Peyer's patch (tissue), 4 donors: ENCODE measurements at regions not wholly inside any gene's neighbourhood (a gene's known extent, or its start where the extent isn't known, plus 50 kb on each side); places are given as distances from the start of the nearest gene placed in this dataset.

ENCODE experiments used
- DNase-seq, 3 donors: peaks; one replicate each; pipeline ENCODE4 v3.0.0-alpha.2; 2017 to 2019
- H3K27ac ChIP-seq, 4 donors: fragments of 200-600 bp; sonication (generic); one replicate each; pipeline ENCODE4 v1.5.1; 2016 to 2019
- H3K27me3 ChIP-seq, 2 donors: fragments of 200-600 bp; sonication (generic); one replicate each; pipeline ENCODE4 v1.5.1; 2019
- H3K36me3 ChIP-seq, 3 donors: fragments of 200-600 bp; sonication (generic); one replicate each; pipeline ENCODE4 v1.5.1; 2016 to 2019
- H3K4me1 ChIP-seq, 4 donors: fragments of 200-600 bp; sonication (generic); one replicate each; pipeline ENCODE4 v1.5.1; 2016 to 2019
- H3K4me3 ChIP-seq, 4 donors: fragments of 200-600 bp; sonication (generic); 1 replicate in 3 of 4; 2 replicates in 1 of 4; pipeline ENCODE4 v1.5.1; 2016 to 2019; ENCODE audit warnings: mild to moderate bottlenecking in 1 of 4
- H3K9me3 ChIP-seq, 4 donors: fragments of 200-600 bp; sonication (generic); one replicate each; pipeline ENCODE4 v1.5.1; 2016 to 2019; ENCODE audit warnings: mild to moderate bottlenecking in 1 of 4
- POLR2A ChIP-seq, 2 donors: fragments of 450-650 bp; IDR thresholded peaks; one replicate each; pipeline ENCODE4 v1.5.1; 2017; ENCODE audit warnings: antibody characterized with exemption in 2 of 2, mild to moderate bottlenecking in 2 of 2, moderate library complexity in 2 of 2
- TF ChIP-seq, protein P1 (sequence below), 6 experiments: fragments of 450-650 bp in 4 of 6; fragments of 200-600 bp in 2 of 6; sonication (generic) in 1 of 6; IDR thresholded peaks; one replicate each; pipeline ENCODE4 v1.5.1; 2017 to 2019; ENCODE audit warnings: antibody characterized with exemption in 6 of 6, mild to moderate bottlenecking in 3 of 6, moderate library complexity in 1 of 6

DNA sequence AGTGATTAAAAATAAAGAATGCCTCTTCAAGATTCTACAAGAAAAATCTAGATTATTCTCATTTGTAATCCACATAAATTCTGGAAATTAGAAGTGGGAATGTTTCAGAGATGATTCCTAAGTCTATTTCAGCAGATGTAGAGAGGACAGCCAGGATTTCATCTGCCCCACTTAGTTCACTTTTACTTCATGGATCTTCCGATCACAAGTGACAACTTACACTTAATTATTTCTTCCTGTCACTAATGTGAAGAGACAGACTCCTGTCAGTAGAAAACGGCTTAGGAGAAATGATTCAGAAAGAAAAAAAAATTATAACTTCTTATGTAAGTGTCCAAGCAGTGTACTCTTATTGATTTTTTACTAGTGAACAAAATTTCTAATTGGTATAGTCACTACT lies 368.2 kb upstream of the SMIM30 start:
- Histone ChIP-seq H3K27ac (no peak overlapping the region), H3K36me3 (no peaks in the 10 kb centered on the region), H3K9me3 (no peaks in the 10 kb centered on the region), H3K27me3 (no peaks in the 10 kb centered on the region), H3K4me3 (no peak overlapping the region), H3K4me1 (no peaks in the 10 kb centered on the region)
- TF ChIP-seq, protein P1, sequence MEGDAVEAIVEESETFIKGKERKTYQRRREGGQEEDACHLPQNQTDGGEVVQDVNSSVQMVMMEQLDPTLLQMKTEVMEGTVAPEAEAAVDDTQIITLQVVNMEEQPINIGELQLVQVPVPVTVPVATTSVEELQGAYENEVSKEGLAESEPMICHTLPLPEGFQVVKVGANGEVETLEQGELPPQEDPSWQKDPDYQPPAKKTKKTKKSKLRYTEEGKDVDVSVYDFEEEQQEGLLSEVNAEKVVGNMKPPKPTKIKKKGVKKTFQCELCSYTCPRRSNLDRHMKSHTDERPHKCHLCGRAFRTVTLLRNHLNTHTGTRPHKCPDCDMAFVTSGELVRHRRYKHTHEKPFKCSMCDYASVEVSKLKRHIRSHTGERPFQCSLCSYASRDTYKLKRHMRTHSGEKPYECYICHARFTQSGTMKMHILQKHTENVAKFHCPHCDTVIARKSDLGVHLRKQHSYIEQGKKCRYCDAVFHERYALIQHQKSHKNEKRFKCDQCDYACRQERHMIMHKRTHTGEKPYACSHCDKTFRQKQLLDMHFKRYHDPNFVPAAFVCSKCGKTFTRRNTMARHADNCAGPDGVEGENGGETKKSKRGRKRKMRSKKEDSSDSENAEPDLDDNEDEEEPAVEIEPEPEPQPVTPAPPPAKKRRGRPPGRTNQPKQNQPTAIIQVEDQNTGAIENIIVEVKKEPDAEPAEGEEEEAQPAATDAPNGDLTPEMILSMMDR (IDR thresholded peaks at IDR 0.05): no peak
- no peak for TF ChIP-seq POLR2A (IDR thresholded peaks at IDR 0.05)
- no peak for DNase-seq

DNA sequence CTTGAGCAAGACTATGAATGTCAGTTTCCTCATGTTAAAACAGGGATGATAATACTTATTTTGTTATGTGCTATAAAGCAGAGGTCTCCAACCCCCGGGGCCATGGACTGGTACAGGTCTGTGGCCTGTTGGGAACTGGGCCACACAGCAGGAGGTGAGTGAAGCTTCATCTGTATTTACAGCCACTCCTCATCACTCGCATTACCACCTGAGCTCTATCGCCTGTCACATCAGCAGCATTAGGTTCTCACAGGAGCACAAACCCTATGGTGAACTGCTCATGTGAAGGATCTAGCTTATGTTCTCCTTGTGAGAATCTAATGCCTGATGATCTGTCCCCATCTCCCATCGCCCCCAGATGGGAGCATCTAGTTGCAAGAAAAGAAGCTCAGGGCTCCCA lies 365.3 kb upstream of the SMIM30 start:
- TF ChIP-seq, protein P1 (IDR thresholded peaks at IDR 0.05): no peak
- no peak for TF ChIP-seq POLR2A (IDR thresholded peaks at IDR 0.05)
- Histone ChIP-seq H3K9me3 (no peaks in the 10 kb centered on the region), H3K27ac (no peak overlapping the region), H3K27me3 (no peaks in the 10 kb centered on the region), H3K36me3 (no peaks in the 10 kb centered on the region), H3K4me3 (no peak overlapping the region), H3K4me1 (no peaks in the 10 kb centered on the region)
- DNase-seq: no peak

DNA sequence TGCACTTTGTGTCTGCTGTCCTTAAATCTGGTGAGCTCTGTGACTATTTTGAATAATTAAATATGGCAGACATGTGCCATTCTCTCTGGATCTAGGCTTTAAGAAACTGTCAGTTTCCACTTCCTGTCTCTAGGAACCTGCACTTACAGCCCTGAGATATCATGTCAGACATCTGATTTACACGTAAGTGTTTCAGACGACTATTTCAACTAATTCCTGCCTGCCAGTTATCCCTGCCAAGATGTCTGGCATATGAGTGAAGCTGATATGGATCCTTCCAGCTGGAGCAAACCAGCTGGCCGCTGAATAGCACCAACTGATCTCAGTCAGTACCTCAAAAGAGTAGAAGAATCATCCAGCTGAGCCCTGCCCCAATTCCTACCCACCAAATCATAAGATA lies 362.2 kb upstream of the SMIM30 start:
- no peaks in the 10 kb centered on the region for H3K4me1 ChIP-seq
- DNase-seq: no peak
- H3K9me3 ChIP-seq: no peaks in the 10 kb centered on the region
- no peak overlapping the region for H3K27ac ChIP-seq
- H3K27me3 ChIP-seq: no peaks in the 10 kb centered on the region
- no peak overlapping the region for H3K4me3 ChIP-seq
- TF ChIP-seq POLR2A (IDR thresholded peaks at IDR 0.05): no peak
- TF ChIP-seq, protein P1 (IDR thresholded peaks at IDR 0.05): no peak
- H3K36me3 ChIP-seq: no peaks in the 10 kb centered on the region

DNA sequence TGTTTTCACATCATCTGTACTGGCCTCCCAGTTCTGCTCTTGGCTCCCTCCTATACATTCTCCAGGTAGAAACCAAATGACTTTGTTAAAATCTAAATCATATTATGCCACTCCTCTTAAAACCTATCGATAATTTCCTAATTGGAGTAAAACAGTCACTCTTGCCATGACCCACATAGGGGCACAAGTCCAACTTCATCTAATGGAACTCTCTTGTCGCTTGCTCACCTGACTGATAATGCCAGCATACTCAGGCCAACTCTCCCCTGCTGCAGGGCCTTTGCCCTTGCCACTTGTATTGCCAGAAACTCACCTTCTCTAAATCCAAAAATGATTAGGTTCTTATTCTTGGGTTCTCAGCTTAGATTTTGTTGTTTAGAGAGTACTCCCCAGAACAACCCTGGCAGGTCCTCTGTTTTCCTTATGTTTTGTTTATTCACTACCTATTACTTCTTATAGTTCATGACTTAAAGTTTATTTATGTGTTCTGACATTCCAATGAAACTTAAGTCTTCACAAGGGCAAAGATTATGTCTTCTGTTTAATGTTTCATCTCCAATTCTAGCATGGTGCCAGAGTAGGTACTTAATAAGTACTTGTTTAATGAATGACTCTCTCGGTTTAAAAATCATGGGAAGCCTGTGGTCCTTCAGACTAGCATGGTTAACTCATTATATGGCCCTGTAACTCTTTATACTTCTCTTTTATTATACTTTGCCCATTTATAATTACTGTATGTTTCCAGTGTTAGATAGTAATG lies 345.9 kb upstream of the SMIM30 start:
- no peak for DNase-seq
- Histone ChIP-seq H3K4me3 (no peak overlapping the region), H3K9me3 (no peaks in the 10 kb centered on the region), H3K27me3 (no peaks in the 10 kb centered on the region), H3K36me3 (no peaks in the 10 kb centered on the region), H3K27ac (no peak overlapping the region), H3K4me1 (no peaks in the 10 kb centered on the region)
- TF ChIP-seq POLR2A (IDR thresholded peaks at IDR 0.05): no peak
- TF ChIP-seq, protein P1 (IDR thresholded peaks at IDR 0.05): no peak

DNA sequence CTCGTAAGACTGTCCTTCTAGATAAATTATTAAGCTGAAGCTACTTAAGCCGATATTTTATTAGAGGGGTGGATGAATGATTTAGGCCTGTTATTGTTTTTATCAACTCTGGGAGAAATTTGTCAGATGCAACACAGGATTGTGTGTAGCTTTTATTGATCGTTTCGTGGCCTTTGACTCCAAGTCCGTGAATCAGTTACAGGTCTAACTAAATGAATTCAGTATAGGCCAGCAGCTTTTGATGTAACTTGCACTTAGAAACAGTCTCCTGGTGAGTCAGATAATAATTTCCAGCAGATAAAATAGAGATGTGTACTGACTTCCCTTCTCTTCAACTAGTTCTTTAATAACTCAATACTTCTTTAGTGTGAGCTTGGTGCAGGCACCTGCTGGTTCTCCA lies 341.7 kb upstream of the SMIM30 start:
- Histone ChIP-seq H3K27me3 (no peaks in the 10 kb centered on the region), H3K4me1 (no peaks in the 10 kb centered on the region), H3K4me3 (no peak overlapping the region), H3K27ac (no peak overlapping the region), H3K36me3 (no peaks in the 10 kb centered on the region), H3K9me3 (no peaks in the 10 kb centered on the region)
- DNase-seq: no peak
- TF ChIP-seq POLR2A (IDR thresholded peaks at IDR 0.05): no peak
- TF ChIP-seq, protein P1 (IDR thresholded peaks at IDR 0.05): no peak
